Upper lobe of left lung (tissue), 4 donors: ENCODE measurements at regions not wholly inside any gene's neighbourhood (a gene's known extent, or its start where the extent isn't known, plus 50 kb on each side); places are given as distances from the start of the nearest gene placed in this dataset.

ENCODE experiments used
- EP300 ChIP-seq, 4 donors: sonication (generic); formaldehyde crosslinking; IDR thresholded peaks; one replicate each; pipeline ENCODE4 v1.5.1; 2017; ENCODE audit warnings: antibody characterized with exemption in 4 of 4, control low read depth in 2 of 4
- POLR2A ChIP-seq, 4 donors: fragments of 450-650 bp; IDR thresholded peaks; one replicate each; pipeline ENCODE4 v1.5.1; 2016 to 2017; ENCODE audit warnings: antibody characterized with exemption in 4 of 4, mild to moderate bottlenecking in 2 of 4
- POLR2AphosphoS5 ChIP-seq, 2 donors: sonication (generic); formaldehyde crosslinking; IDR thresholded peaks; one replicate each; pipeline ENCODE4 v1.5.1; 2017; ENCODE audit warnings: antibody characterized with exemption in 2 of 2
- TF ChIP-seq, protein P1 (sequence below), 6 experiments: fragments of 450-650 bp in 4 of 6; fragments of 200-600 bp in 2 of 6; sonication (generic) in 2 of 6; IDR thresholded peaks; one replicate each; pipeline ENCODE4 v1.5.1; 2016 to 2019; ENCODE audit warnings: antibody characterized with exemption in 6 of 6

GRCh38 chr7:113421696-113422330 lies 303.5 kb upstream of the SMIM30 start:
- TF ChIP-seq, protein P1, sequence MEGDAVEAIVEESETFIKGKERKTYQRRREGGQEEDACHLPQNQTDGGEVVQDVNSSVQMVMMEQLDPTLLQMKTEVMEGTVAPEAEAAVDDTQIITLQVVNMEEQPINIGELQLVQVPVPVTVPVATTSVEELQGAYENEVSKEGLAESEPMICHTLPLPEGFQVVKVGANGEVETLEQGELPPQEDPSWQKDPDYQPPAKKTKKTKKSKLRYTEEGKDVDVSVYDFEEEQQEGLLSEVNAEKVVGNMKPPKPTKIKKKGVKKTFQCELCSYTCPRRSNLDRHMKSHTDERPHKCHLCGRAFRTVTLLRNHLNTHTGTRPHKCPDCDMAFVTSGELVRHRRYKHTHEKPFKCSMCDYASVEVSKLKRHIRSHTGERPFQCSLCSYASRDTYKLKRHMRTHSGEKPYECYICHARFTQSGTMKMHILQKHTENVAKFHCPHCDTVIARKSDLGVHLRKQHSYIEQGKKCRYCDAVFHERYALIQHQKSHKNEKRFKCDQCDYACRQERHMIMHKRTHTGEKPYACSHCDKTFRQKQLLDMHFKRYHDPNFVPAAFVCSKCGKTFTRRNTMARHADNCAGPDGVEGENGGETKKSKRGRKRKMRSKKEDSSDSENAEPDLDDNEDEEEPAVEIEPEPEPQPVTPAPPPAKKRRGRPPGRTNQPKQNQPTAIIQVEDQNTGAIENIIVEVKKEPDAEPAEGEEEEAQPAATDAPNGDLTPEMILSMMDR (IDR thresholded peaks at IDR 0.05), result peak; percentile 44 to 87 (median 64)
- TF ChIP-seq EP300 (IDR thresholded peaks at IDR 0.05) (no peak), POLR2AphosphoS5 (IDR thresholded peaks at IDR 0.05) (no peak), POLR2A (IDR thresholded peaks at IDR 0.05) (no peak)
